ENCODE measurements at regions not wholly inside any gene's neighbourhood (a gene's known extent, or its start where the extent isn't known, plus 50 kb on each side); places are given as distances from the start of the nearest gene placed in this dataset.

GRCh38 chr9:108639696-108640095 lies 216.1 kb downstream of the ACTL7B start:
- TF ChIP-seq CTCF (IDR thresholded peaks at IDR 0.05; ENCODE audit: low read depth, low read length, poor library complexity, severe bottlenecking) (no peak), EZH2phosphoT487 (IDR thresholded peaks at IDR 0.05; ENCODE audit: borderline replicate concordance, low read length) (no peak)
